Activated T-cell treated with anti-CD3 and anti-CD28 coated beads, Interleukin-2, amount 50 U/mL, for 48 hours (primary cell): ENCODE measurements at regions not wholly inside any gene's neighbourhood (a gene's known extent, or its start where the extent isn't known, plus 50 kb on each side); places are given as distances from the start of the nearest gene placed in this dataset.
"Not testable (repeated sequence)": the region's sequence is repeated elsewhere in the genome, so short reads cannot be mapped to it uniquely, and the experiment has no call there.

Experiments used
- DNase-seq, 2 experiments: peaks; one replicate each; pipeline ENCODE4 v3.0.0-alpha.2; 2020

- no peak for DNase-seq
Measured at GRCh38 chr3:81363816-81364215, 397.6 kb downstream of the GBE1 start.

GRCh38 chr3:81354119-81354518 is 407.3 kb downstream of the GBE1 start:
- DNase-seq, result no peak

DNA sequence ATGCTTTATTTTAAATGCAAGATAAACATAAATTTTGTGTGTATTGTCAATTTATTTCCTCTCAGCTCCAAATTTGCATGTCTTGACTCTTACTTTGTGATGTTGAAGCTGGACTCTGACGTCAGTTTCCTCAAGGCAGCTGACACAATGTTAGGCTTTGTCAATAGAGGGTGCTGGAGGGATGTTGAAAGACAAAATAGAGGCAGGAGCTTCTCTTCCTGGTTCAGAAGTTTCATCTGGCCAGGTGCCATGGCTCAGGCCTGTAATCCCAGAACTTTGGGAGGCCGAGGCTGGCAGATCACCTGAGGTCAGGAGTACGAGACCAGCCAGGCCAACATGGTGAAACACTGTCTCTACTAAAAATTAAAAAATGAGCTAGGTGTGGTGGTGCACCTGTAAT is 408.6 kb downstream of the GBE1 start:
- DNase-seq, result no peak

- DNase-seq, result no peak
Measured at GRCh38 chr3:81349816-81350340, 411.6 kb downstream of the GBE1 start.

- no peak for DNase-seq
Measured at GRCh38 chr3:81339040-81339845, 422.2 kb downstream of the GBE1 start.

DNA sequence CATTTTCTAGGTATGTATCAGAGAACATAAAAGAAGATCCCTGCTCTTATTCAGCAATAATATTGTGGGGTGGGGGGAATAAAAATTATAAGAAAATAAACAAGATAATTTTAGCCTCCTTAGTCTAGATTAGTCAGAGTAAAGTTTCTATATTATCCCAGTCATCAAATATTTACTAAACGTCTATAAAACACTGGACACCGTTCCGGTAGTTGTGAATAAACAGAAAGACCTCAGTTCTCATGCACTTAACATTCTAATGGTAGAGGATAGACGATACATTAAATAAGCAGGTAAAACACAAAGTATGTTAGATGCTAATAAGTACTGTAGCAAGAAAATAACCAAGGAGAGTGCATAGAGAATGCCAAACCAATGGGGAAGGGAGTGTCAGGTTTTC is 425.0 kb downstream of the GBE1 start:
- no peak for DNase-seq

DNA sequence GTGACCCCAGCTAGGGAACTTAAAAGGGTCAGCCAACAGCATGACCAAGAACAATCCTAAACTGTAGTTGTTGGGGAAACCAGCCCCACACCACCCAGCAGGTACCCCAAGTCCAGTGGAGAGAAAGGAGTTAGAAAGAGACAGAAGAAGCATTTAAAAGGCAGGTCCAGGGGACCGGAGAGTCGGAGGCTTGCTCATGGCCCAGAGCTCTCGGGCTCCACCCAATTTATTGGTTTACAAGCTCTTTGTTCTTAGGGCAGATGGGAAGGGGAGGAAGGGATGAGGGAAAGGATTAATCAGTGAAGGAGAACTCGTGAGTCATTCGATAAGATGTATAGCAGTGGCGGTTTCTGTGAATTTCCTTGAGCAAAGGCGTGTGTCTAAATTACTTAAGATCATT is 431.6 kb downstream of the GBE1 start:
- not testable (repeated sequence) for DNase-seq

DNA sequence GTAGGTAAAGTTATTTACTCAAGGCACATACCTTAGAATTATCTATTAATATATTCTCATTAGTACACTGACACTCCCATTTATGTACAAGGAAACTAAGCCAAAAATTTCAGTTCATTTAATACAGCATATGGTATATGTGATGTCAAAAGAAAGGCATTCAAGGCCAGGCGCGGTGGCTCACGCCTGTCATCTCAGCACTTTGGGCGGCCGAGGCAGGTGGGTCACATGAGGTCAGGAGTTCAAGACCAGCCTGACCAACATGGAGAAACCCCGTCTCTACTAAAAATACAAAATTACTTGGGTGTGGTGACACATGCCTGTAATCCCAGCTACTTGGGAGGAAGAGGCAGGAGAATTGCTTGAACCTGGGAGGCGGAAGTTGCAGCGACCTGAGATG is 435.2 kb downstream of the GBE1 start:
- no peak for DNase-seq

DNA sequence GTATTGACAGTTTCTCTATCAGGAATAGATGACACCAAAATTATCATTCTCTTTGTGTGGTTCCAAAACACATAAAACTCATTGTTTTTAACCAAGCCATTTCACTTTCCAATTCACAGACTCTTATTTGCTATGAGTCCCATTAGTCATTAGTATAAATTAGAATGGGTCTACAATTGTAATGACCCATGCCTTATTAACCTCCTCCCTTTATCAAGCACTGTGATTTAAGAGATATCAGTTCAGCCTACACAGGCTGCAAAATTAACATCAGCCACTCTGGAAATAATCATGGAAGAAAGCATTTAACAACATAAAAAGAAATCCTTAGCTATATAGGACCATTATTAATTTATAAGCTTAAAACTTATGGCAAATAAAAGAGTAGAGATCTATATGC is 440.6 kb downstream of the GBE1 start:
- no peak for DNase-seq

DNA sequence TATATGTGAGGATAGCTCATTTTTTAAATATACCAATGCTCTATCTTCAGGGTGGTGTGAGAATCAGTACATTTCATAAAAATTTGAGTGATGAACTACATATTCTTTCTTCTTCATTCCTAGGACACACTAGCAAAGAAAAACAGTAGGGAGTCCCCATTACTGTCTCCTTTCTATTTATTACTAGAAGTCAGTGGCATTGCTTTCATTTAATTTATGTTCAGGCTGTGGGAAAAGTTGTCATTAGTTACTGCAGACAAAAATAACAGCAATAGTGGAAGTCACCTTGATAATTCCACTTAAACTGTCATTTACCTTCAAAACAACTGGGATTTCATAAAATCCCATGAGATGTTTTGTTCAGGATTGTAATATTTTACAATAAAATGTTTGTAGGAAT is 446.4 kb downstream of the GBE1 start:
- DNase-seq, result no peak

DNA sequence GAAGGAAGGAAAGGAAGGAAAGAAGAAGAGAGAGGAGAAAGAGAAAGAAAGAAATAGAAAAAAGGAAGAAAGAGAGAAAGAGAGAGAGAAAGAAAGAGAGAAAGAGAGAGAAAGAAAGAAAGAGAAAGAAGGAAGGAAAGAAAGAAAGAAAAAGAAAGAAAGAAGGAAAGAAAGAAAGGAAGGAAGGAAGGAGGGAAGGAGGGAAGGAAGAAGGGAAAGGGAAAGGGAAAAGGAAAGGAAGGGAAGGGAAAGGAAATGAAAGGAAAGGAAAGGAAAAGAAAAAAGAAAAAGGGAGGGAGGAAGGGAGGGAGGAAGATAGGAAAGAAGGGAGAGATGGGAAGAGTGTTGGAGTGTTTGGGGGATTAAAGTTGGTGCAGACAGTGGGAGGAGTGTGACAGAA is 450.1 kb downstream of the GBE1 start:
- DNase-seq, result no peak

- DNase-seq, result no peak
Measured at GRCh38 chr3:81308306-81308705, 453.1 kb downstream of the GBE1 start.

DNA sequence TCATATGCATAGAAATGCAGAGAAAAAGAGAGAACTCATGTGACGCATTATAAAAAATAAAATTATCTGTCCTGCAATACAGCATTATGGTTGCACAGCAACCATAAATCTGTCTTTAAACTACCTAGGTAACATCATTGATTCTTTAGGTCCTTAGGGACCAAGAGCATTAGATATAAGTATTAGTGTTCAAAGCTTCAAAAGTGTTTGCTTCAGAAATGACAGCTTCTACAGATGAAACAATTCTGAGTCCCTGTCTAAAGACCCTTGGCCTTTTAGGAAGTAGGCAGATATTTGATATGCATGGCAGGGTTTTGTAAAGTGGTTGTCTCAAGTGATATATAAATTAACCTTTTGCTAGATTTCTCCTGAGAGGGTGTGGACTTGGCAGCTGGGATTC is 454.2 kb downstream of the GBE1 start:
- DNase-seq, result no peak

DNA sequence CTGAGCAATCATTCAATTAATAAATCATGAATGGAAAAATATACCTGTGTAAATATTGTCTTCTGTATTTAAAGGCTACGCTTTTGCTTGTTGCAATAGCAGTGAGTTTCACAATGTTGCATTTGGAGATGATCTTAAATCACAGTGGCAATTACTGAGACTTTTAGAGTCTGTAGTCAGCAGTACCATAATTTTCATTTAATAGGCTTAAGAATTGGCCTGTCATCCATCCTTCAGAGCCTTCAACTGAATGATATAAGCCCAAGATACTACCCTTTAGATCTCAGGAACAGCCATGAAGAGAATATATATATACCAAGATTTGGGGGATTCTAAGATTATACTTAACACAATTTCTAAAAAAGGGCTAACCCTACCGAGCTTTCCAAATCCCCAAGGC is 458.1 kb downstream of the GBE1 start:
- no peak for DNase-seq

DNA sequence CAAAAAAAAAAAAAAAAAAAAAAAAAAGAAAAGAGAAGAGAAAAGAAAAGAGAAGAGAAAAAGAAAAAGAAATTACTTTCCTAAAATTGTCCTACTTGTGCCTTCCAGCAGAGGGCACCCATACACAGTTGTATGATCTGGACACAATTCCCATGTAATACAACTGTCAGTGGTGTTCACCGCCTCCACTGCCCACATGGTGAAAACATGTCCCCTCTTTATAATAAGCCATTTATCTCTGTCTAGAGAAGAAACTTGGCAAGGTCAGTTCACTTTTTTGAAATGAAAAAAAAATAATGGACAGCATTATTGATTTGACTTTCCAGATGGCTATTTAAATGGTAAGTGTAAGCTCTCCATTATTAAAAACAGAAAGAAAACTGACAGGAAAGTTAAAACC is 459.4 kb downstream of the GBE1 start:
- peak in 1 of 2 experiments; percentile 15 for DNase-seq

DNA sequence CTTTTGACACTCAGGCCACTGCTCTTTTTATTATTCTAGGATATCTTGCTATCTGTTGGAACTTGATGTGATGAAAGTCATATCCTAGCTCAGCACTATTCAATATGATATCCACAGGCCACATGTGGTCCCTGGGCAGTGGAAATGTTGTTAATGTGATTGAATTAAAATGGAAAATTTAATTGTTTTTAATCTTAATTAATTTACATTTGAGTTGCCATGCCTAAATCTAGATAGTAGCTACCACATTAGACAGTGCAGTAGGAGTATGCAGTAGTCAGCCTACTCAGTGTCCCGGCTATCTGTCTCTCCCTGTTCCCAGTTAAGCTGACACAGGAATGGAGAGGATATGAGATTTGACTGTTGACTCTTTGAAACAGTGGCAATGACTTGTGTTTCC is 460.2 kb downstream of the GBE1 start:
- DNase-seq, result no peak

GRCh38 chr3:81300324-81300927 is 461.0 kb downstream of the GBE1 start:
- no peak for DNase-seq

DNA sequence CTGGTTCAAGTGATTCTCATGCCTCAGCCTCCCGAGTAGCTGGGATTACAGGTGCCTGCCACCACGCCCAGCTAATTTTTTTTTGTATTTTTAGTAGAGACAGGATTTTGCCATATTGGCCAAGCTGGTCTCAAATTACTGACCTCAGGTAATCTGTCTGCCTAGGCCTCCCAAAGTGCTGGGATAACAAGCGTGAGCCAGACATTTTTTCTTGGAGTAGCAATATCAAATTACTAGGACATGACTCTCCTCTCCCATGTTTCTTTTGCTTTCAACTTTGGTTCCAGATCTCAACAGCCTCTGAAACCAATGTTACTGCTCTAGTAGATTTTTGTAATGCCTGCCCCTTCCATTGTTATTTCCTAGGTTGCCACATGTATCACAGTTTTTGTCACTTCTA is 462.0 kb downstream of the GBE1 start:
- DNase-seq, result no peak

GRCh38 chr3:81295906-81296577 is 465.4 kb downstream of the GBE1 start:
- no peak for DNase-seq

- DNase-seq, result no peak
Measured at GRCh38 chr3:81293156-81293555, 468.3 kb downstream of the GBE1 start.

DNA sequence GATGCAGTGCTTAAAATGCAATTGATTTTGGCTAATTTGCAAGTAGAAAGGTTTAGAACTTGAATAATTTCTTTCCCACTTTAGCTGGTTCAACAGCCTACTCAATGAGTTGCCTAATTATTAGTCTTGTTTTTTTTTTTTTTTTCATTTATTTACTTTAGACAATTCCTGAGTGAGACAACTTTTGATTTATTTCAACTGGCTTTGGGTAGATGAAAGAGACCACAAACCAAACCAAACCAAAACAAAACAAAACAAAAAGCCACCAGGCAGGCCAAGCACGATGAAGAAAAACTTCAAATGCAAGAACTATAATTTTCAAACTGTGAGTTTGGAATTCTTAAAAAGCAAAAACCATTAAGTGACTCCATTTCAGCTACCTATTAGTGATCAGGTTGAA is 469.9 kb downstream of the GBE1 start:
- no peak for DNase-seq

- no peak for DNase-seq
Measured at GRCh38 chr3:81289676-81290075, 471.8 kb downstream of the GBE1 start.

GRCh38 chr3:81279481-81280379 is 481.7 kb downstream of the GBE1 start:
- DNase-seq, result no peak
